HepG2 (cell line): ENCODE measurements at regions not wholly inside any gene's neighbourhood (a gene's known extent, or its start where the extent isn't known, plus 50 kb on each side); places are given as distances from the start of the nearest gene placed in this dataset.

ENCODE experiments used
- ATAC-seq: fragments of 200-7000 bp; cut with Tn5 transposase; 3 replicates; pipeline ENCODE4 v1.9.1; 2020; ENCODE audit warnings: mild to moderate bottlenecking, moderate library complexity
- BruUV-seq: library from RNA; stranded (reverse); fragments of 400-500 nt; replicated peaks from 2 replicates; lab custom pipeline; 2021; lab: Mats Ljungman, UMichigan
- CTCF ChIA-PET: fragments of 300-600 bp; formaldehyde crosslinking; extraction: SDS; loops from one replicate; lab custom pipeline; 2021; ENCODE audit warnings: low total read pairs, inconsistent platforms, low intra/inter-chr PET ratio; lab: Yijun Ruan, JAX
- POLR2A ChIA-PET: fragments of 350-600 bp; sonication (Branson Sonifier 250); formaldehyde crosslinking; loops from one replicate; lab custom pipeline; 2020; ENCODE audit warnings: antibody characterized with exemption, inconsistent platforms; lab: Yijun Ruan, JAX
- DNase-seq: peaks from one replicate; pipeline ENCODE4 v3.0.0-alpha.2; 2015; ENCODE audit warnings: low spot score
- FAIRE-seq: peaks from 3 replicates; lab custom pipeline; 2011; peaks lifted over from hg19 to GRCh38; lab: Jason Lieb, UNC
- H2AFZ ChIP-seq: one replicate; pipeline ENCODE4 v1.6.1; 2011; ENCODE audit warnings: low read length, inconsistent platforms
- H3K27ac ChIP-seq: fragments of 300-600 bp; 3 replicates; pipeline ENCODE4 v1.8.0; 2011; ENCODE audit warnings: mixed run types, mild to moderate bottlenecking, mixed read lengths, low read length, inconsistent platforms; ENCODE audit not compliant: insufficient read depth; ENCODE audit errors: extremely low read length
- H3K27me3 ChIP-seq, 2 experiments: fragments of 200-600 bp in 1 of 2; 2 replicates in 1 of 2; 3 replicates in 1 of 2; pipeline versions ENCODE4 v1.6.0 to v1.8.0; 2011; ENCODE audit warnings: low read length in 2 of 2, mild to moderate bottlenecking in 2 of 2, moderate library complexity in 2 of 2, inconsistent platforms in 1 of 2; ENCODE audit not compliant: insufficient read depth in 2 of 2, control insufficient read depth in 1 of 2
- H3K36me3 ChIP-seq, 2 experiments: fragments of 200-600 bp in 1 of 2; replicated peaks in 1 of 2; 2 replicates in 1 of 2; 3 replicates in 1 of 2; pipeline versions ENCODE4 v1.5.1 to v1.8.0; 2011; ENCODE audit warnings: low read length in 2 of 2, inconsistent platforms in 1 of 2; ENCODE audit not compliant: insufficient read depth in 2 of 2, control insufficient read depth in 1 of 2
- H3K4me1 ChIP-seq: 2 replicates; pipeline ENCODE4 v1.5.1; 2012; ENCODE audit warnings: low read length, inconsistent platforms; ENCODE audit not compliant: insufficient read depth
- H3K4me2 ChIP-seq: 2 replicates; pipeline ENCODE4 v1.6.0; 2011; ENCODE audit warnings: low read depth, low read length, inconsistent platforms
- H3K4me3 ChIP-seq, 3 experiments: fragments of 200-600 bp in 1 of 3; sonication (generic), shearing (Covaris generic) in 1 of 3; replicated peaks in 1 of 3; 2 replicates each; pipeline ENCODE4 v1.5.1; 2011 to 2016; ENCODE audit warnings: low read length in 3 of 3, inconsistent platforms in 2 of 3, low read depth in 2 of 3, mild to moderate bottlenecking in 2 of 3, control low read depth in 1 of 3, mixed read lengths in 1 of 3; ENCODE audit not compliant: insufficient read depth in 1 of 3
- H3K79me2 ChIP-seq: one replicate; pipeline ENCODE4 v1.6.1; 2011; ENCODE audit warnings: low read length, inconsistent platforms; ENCODE audit not compliant: insufficient read depth
- H3K9ac ChIP-seq: 2 replicates; pipeline ENCODE4 v1.6.0; 2011; ENCODE audit warnings: mild to moderate bottlenecking, low read depth, low read length, inconsistent platforms; ENCODE audit not compliant: insufficient read depth
- H3K9me3 ChIP-seq: 2 replicates; pipeline ENCODE4 v1.5.1; 2012; ENCODE audit warnings: mild to moderate bottlenecking, low read length
- H4K20me1 ChIP-seq: 2 replicates; pipeline ENCODE4 v1.6.0; 2011; ENCODE audit warnings: inconsistent platforms, mild to moderate bottlenecking, low read length, moderate library complexity; ENCODE audit not compliant: insufficient read depth
- GABPA ChIP-seq, 2 experiments: IDR thresholded peaks; 2 replicates each; pipeline ENCODE4 v1.6.1; 2011 to 2016; ENCODE audit warnings: low read depth in 2 of 2, low read length in 1 of 2, missing biosample characterization in 1 of 2, missing genetic modification characterization in 1 of 2
- MTF2 ChIP-seq: sonication (generic); formaldehyde crosslinking; IDR thresholded peaks from 2 replicates; pipeline ENCODE4 v1.5.0; 2020; ENCODE audit warnings: missing genetic modification reagents, borderline replicate concordance
- PHF20 ChIP-seq: sonication (generic); formaldehyde crosslinking; IDR thresholded peaks from 2 replicates; pipeline ENCODE4 v1.5.0; 2020; ENCODE audit warnings: mild to moderate bottlenecking, missing genetic modification reagents
- RAD21 ChIP-seq: fragments of 450-650 bp; formaldehyde crosslinking; IDR thresholded peaks from 2 replicates; pipeline ENCODE4 v1.5.0; 2020; ENCODE audit warnings: mild to moderate bottlenecking
- SCMH1 ChIP-seq: sonication (generic); formaldehyde crosslinking; IDR thresholded peaks from 2 replicates; pipeline ENCODE4 v1.9.0; 2021; ENCODE audit warnings: missing genetic modification reagents, mild to moderate bottlenecking, borderline replicate concordance
- SMARCC2 ChIP-seq: fragments of 450-650 bp; IDR thresholded peaks from 2 replicates; pipeline ENCODE4 v1.6.1; 2017; ENCODE audit warnings: antibody characterized with exemption, mild to moderate bottlenecking
- SOX13 ChIP-seq, 3 experiments: fragments of 450-650 bp in 1 of 3; sonication (generic) in 1 of 3; formaldehyde crosslinking in 1 of 3; IDR thresholded peaks in 2 of 3; conservative IDR thresholded peaks in 1 of 3; 2 replicates each; pipeline versions ENCODE4 v1.5.0 to v1.6.1; 2016 to 2020; ENCODE audit warnings: antibody characterized with exemption in 1 of 3, mild to moderate bottlenecking in 1 of 3, missing compliant biosample characterization in 1 of 3, missing genetic modification reagents in 1 of 3, moderate library complexity in 1 of 3
- TCF7 ChIP-seq: sonication (generic); IDR thresholded peaks from 2 replicates; pipeline ENCODE4 v1.6.1; 2016; ENCODE audit warnings: antibody characterized with exemption, low read depth
- ZNF337 ChIP-seq: sonication (generic); formaldehyde crosslinking; IDR thresholded peaks from 2 replicates; pipeline ENCODE4 v1.5.1; 2020; ENCODE audit warnings: missing genetic modification reagents, low read depth, mild to moderate bottlenecking, borderline replicate concordance
- ZNF746 ChIP-seq: sonication (generic); formaldehyde crosslinking; IDR thresholded peaks from 2 replicates; pipeline ENCODE4 v1.8.0; 2022; ENCODE audit warnings: mild to moderate bottlenecking, missing genetic modification reagents
- WGBS: methylation state at CpG from one replicate; pipeline ENCODE4 v1.1.6; 2017; ENCODE audit warnings: low lambda C conversion rate; 5-methylcytosine and 5-hydroxymethylcytosine counted together
- in situ Hi-C: cut with HindIII; loops from 2 replicates; pipeline ENCODE4 v1.10.0; 2017; ENCODE audit warnings: low pct_unique_long_range_greater_than_20kb; ENCODE audit not compliant: extremely low pct_ligation_motif_present
- intact Hi-C: fragments of 100-400 bp; cut with micrococcal nuclease; formaldehyde crosslinking; loops from one replicate; pipeline ENCODE4 v1.10.0; 2022; ENCODE audit not compliant: unreplicated experiment
- TF ChIP-seq, protein P1 (sequence below): sonication (generic); formaldehyde crosslinking; IDR thresholded peaks from 2 replicates; pipeline ENCODE4 v1.5.0; 2020; ENCODE audit warnings: mild to moderate bottlenecking, missing genetic modification reagents, borderline replicate concordance
- TF ChIP-seq, protein P2 (sequence below): sonication (generic); formaldehyde crosslinking; IDR thresholded peaks from 2 replicates; pipeline ENCODE4 v1.4.0; 2020; ENCODE audit warnings: mild to moderate bottlenecking, missing genetic modification reagents
- TF ChIP-seq, protein P3 (sequence below): sonication (generic); formaldehyde crosslinking; IDR thresholded peaks from 2 replicates; pipeline ENCODE4 v1.8.0; 2022; ENCODE audit warnings: mild to moderate bottlenecking, missing genetic modification reagents
- TF ChIP-seq, protein P4 (sequence below): IDR thresholded peaks from 2 replicates; pipeline ENCODE4 v1.6.1; 2012; ENCODE audit warnings: low read length, improper control_type of control experiment

DNA sequence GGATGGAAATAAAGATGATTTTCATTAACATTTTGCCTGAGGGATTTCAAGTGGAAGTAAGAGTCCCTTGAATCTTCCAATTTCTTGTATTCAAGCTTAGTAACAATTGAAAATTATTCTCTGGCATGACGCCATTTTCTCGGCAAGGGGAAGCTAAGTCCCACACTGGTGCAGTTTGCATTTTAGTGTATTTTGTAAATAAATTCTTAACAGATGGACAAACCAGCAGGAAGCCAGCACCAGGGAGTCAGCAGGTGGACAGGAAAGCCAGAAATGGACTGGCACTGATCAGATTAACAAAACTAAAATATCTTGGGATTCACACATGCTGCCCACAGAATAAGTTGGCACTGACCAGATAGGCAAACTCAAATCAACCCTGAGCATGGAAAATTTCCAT lies 311.3 kb downstream of the LRRIQ3 start (continued):
- no peak for TF ChIP-seq TCF7
- TF ChIP-seq ZNF337 (CRISPR knock-in tag): no peak

DNA sequence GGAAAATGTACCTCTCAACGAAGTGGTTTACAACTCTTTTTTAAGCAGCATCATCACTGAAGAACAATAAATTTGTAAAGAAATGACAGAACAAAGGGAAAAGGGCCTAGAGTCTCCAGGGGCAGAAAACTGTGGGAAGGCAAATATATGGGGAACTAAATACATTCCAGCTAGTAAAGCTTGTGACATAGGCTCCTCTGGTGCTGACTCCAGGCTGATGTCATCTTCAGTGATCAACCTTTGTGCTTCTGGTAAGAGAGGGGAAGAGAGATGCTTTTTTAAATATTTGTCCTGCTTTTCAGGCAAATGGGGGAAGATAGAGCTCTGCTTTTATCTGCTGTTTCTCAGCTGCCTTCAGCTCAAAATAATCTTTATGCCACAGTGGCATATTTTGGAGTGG lies 323.2 kb downstream of the LRRIQ3 start:
- ChIA-PET POLR2A (no interaction called here), CTCF (no interaction called here)
- Histone ChIP-seq H3K27me3 (no peaks in the 10 kb centered on the region), H3K36me3 (no peaks in the 10 kb centered on the region), H3K9me3 (peaks cover 36% of the 10 kb centered on the region), H2AFZ (no peak overlapping the region), H3K27ac (no peak overlapping the region), H3K9ac (no peak overlapping the region), H3K79me2 (no peaks in the 10 kb centered on the region), H3K4me3 (no peak overlapping the region), H4K20me1 (no peaks in the 10 kb centered on the region), H3K4me1 (no peaks in the 10 kb centered on the region), H3K4me2 (no peak overlapping the region)
- no peak for DNase-seq
- ATAC-seq: no peak
- no peak for FAIRE-seq
- intact Hi-C loops: no loop called here
- in situ Hi-C loops: no loop called here
- BruUV-seq: no TSS peak
- 0% methylated on average over 1 of the region's 1 CpG for WGBS
- TF ChIP-seq SCMH1 (CRISPR knock-in tag) (no peak), GABPA (IDR thresholded peaks at IDR 0.05; ENCODE audit: low read depth, low read length) (no peak), GABPA (CRISPR knock-in tag; IDR thresholded peaks at IDR 0.05; ENCODE audit: low read depth) (no peak), SOX13 (IDR thresholded peaks at IDR 0.05) (no peak), SOX13 (CRISPR knock-in tag; conservative IDR thresholded peaks at IDR 0.05 in 1 of 2, IDR thresholded peaks at IDR 0.05 in 1 of 2) (no peak), SMARCC2 (no peak), MTF2 (CRISPR knock-in tag) (no peak), ZNF746 (CRISPR knock-in tag) (no peak), PHF20 (CRISPR knock-in tag) (no peak), RAD21 (no peak)
- TF ChIP-seq, protein P1, sequence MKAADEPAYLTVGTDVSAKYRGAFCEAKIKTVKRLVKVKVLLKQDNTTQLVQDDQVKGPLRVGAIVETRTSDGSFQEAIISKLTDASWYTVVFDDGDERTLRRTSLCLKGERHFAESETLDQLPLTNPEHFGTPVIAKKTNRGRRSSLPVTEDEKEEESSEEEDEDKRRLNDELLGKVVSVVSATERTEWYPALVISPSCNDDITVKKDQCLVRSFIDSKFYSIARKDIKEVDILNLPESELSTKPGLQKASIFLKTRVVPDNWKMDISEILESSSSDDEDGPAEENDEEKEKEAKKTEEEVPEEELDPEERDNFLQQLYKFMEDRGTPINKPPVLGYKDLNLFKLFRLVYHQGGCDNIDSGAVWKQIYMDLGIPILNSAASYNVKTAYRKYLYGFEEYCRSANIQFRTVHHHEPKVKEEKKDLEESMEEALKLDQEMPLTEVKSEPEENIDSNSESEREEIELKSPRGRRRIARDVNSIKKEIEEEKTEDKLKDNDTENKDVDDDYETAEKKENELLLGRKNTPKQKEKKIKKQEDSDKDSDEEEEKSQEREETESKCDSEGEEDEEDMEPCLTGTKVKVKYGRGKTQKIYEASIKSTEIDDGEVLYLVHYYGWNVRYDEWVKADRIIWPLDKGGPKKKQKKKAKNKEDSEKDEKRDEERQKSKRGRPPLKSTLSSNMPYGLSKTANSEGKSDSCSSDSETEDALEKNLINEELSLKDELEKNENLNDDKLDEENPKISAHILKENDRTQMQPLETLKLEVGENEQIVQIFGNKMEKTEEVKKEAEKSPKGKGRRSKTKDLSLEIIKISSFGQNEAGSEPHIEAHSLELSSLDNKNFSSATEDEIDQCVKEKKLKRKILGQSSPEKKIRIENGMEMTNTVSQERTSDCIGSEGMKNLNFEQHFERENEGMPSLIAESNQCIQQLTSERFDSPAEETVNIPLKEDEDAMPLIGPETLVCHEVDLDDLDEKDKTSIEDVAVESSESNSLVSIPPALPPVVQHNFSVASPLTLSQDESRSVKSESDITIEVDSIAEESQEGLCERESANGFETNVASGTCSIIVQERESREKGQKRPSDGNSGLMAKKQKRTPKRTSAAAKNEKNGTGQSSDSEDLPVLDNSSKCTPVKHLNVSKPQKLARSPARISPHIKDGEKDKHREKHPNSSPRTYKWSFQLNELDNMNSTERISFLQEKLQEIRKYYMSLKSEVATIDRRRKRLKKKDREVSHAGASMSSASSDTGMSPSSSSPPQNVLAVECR (CRISPR knock-in tag): no peak
- TF ChIP-seq, protein P2, sequence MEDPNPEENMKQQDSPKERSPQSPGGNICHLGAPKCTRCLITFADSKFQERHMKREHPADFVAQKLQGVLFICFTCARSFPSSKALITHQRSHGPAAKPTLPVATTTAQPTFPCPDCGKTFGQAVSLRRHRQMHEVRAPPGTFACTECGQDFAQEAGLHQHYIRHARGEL (CRISPR knock-in tag): no peak
- TF ChIP-seq, protein P3, sequence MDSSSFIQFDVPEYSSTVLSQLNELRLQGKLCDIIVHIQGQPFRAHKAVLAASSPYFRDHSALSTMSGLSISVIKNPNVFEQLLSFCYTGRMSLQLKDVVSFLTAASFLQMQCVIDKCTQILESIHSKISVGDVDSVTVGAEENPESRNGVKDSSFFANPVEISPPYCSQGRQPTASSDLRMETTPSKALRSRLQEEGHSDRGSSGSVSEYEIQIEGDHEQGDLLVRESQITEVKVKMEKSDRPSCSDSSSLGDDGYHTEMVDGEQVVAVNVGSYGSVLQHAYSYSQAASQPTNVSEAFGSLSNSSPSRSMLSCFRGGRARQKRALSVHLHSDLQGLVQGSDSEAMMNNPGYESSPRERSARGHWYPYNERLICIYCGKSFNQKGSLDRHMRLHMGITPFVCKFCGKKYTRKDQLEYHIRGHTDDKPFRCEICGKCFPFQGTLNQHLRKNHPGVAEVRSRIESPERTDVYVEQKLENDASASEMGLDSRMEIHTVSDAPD (CRISPR knock-in tag): no peak
- TF ChIP-seq, protein P4, sequence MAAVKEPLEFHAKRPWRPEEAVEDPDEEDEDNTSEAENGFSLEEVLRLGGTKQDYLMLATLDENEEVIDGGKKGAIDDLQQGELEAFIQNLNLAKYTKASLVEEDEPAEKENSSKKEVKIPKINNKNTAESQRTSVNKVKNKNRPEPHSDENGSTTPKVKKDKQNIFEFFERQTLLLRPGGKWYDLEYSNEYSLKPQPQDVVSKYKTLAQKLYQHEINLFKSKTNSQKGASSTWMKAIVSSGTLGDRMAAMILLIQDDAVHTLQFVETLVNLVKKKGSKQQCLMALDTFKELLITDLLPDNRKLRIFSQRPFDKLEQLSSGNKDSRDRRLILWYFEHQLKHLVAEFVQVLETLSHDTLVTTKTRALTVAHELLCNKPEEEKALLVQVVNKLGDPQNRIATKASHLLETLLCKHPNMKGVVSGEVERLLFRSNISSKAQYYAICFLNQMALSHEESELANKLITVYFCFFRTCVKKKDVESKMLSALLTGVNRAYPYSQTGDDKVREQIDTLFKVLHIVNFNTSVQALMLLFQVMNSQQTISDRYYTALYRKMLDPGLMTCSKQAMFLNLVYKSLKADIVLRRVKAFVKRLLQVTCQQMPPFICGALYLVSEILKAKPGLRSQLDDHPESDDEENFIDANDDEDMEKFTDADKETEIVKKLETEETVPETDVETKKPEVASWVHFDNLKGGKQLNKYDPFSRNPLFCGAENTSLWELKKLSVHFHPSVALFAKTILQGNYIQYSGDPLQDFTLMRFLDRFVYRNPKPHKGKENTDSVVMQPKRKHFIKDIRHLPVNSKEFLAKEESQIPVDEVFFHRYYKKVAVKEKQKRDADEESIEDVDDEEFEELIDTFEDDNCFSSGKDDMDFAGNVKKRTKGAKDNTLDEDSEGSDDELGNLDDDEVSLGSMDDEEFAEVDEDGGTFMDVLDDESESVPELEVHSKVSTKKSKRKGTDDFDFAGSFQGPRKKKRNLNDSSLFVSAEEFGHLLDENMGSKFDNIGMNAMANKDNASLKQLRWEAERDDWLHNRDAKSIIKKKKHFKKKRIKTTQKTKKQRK: no peak
